ENCODE measurements at regions not wholly inside any gene's neighbourhood (a gene's known extent, or its start where the extent isn't known, plus 50 kb on each side); places are given as distances from the start of the nearest gene placed in this dataset.
"Not testable (repeated sequence)": the region's sequence is repeated elsewhere in the genome, so short reads cannot be mapped to it uniquely, and the experiment has no call there.

GRCh38 chr5:118570276-118570675 lies 418.1 kb downstream of the DTWD2 start:
- TF ChIP-seq CTCF (IDR thresholded peaks at IDR 0.05; ENCODE audit: low read depth, low read length, poor library complexity, severe bottlenecking); EZH2phosphoT487 (IDR thresholded peaks at IDR 0.05; ENCODE audit: borderline replicate concordance, low read length): not testable (repeated sequence)
